Suprapubic skin (tissue), 4 donors: ENCODE measurements at regions not wholly inside any gene's neighbourhood (a gene's known extent, or its start where the extent isn't known, plus 50 kb on each side); places are given as distances from the start of the nearest gene placed in this dataset.

Experiments
- DNase-seq, 2 donors: peaks; one replicate each; pipeline ENCODE4 v3.0.0-alpha.2; 2019; ENCODE audit warnings: low spot score in 2 of 2
- H3K27ac ChIP-seq: fragments of 200-600 bp; sonication (generic); one replicate; pipeline ENCODE4 v1.5.1; 2019
- H3K27me3 ChIP-seq: fragments of 200-600 bp; sonication (generic); one replicate; pipeline ENCODE4 v1.5.1; 2019
- H3K36me3 ChIP-seq: fragments of 200-600 bp; sonication (generic); one replicate; pipeline ENCODE4 v1.5.1; 2019
- H3K4me1 ChIP-seq: fragments of 200-600 bp; sonication (generic); one replicate; pipeline ENCODE4 v1.5.1; 2019
- H3K4me3 ChIP-seq: fragments of 200-600 bp; sonication (generic); one replicate; pipeline ENCODE4 v1.5.1; 2019; ENCODE audit warnings: mild to moderate bottlenecking
- H3K9me3 ChIP-seq: fragments of 200-600 bp; sonication (generic); one replicate; pipeline ENCODE4 v1.5.1; 2019
- CTCF ChIP-seq, 2 donors: fragments of 200-600 bp in 1 of 2; fragments of 450-650 bp in 1 of 2; sonication (generic) in 1 of 2; IDR thresholded peaks; one replicate each; pipeline ENCODE4 v1.5.1; 2016 to 2019; ENCODE audit warnings: antibody characterized with exemption in 2 of 2, mild to moderate bottlenecking in 1 of 2, moderate library complexity in 1 of 2
- EP300 ChIP-seq: sonication (generic); formaldehyde crosslinking; IDR thresholded peaks from one replicate; pipeline ENCODE4 v1.6.1; 2017; ENCODE audit warnings: antibody characterized with exemption
- POLR2A ChIP-seq, 2 donors: fragments of 450-650 bp; IDR thresholded peaks; one replicate each; pipeline ENCODE4 v1.6.1; 2017; ENCODE audit warnings: antibody characterized with exemption in 2 of 2, mild to moderate bottlenecking in 2 of 2, moderate library complexity in 2 of 2
- POLR2AphosphoS5 ChIP-seq, 3 donors: sonication (generic); formaldehyde crosslinking; IDR thresholded peaks; one replicate each; pipeline ENCODE4 v1.6.1; 2017; ENCODE audit warnings: antibody characterized with exemption in 3 of 3
- WGBS: methylation state at CpG from one replicate; pipeline ENCODE4 v1.1.5; 2018; 5-methylcytosine and 5-hydroxymethylcytosine counted together

GRCh38 chr1:95752515-95753381 lies 518.7 kb downstream of the RWDD3 start:
- WGBS, result 92% methylated on average over 13 of the region's 26 CpGs
- no peak overlapping the region for H3K27ac ChIP-seq
- H3K27me3 ChIP-seq, result no peaks in the 10 kb centered on the region
- no peaks in the 10 kb centered on the region for H3K36me3 ChIP-seq
- no peak for DNase-seq
- no peaks in the 10 kb centered on the region for H3K4me1 ChIP-seq
- TF ChIP-seq EP300, result no peak
- no peak for TF ChIP-seq POLR2A (IDR thresholded peaks at IDR 0.05)
- no peak for TF ChIP-seq POLR2AphosphoS5 (IDR thresholded peaks at IDR 0.05)
- TF ChIP-seq CTCF (IDR thresholded peaks at IDR 0.05), result no peak
- no peak overlapping the region for H3K4me3 ChIP-seq
- peaks cover 12% of the 10 kb centered on the region for H3K9me3 ChIP-seq

- no peak for DNase-seq
- no peaks in the 10 kb centered on the region for H3K27me3 ChIP-seq
- WGBS, result 83% methylated on average over 7 of the region's 12 CpGs
- H3K36me3 ChIP-seq, result no peaks in the 10 kb centered on the region
- TF ChIP-seq POLR2AphosphoS5 (IDR thresholded peaks at IDR 0.05), result no peak
- TF ChIP-seq POLR2A (IDR thresholded peaks at IDR 0.05), result no peak
- TF ChIP-seq CTCF (IDR thresholded peaks at IDR 0.05), result no peak
- no peak for TF ChIP-seq EP300
- no peak overlapping the region for H3K4me3 ChIP-seq
- no peaks in the 10 kb centered on the region for H3K4me1 ChIP-seq
- no peak overlapping the region for H3K27ac ChIP-seq
- peaks cover 12% of the 10 kb centered on the region for H3K9me3 ChIP-seq
Observed at GRCh38 chr1:95753382-95754016, 519.5 kb downstream of the RWDD3 start.

GRCh38 chr1:95754412-95754811 lies 520.4 kb downstream of the RWDD3 start:
- H3K4me3 ChIP-seq, result no peak overlapping the region
- TF ChIP-seq POLR2AphosphoS5 (IDR thresholded peaks at IDR 0.05), result no peak
- no peak for TF ChIP-seq CTCF (IDR thresholded peaks at IDR 0.05)
- TF ChIP-seq POLR2A (IDR thresholded peaks at IDR 0.05), result no peak
- no peak for TF ChIP-seq EP300
- WGBS, result 91% methylated on average over 6 of the region's 6 CpGs
- no peaks in the 10 kb centered on the region for H3K36me3 ChIP-seq
- no peaks in the 10 kb centered on the region for H3K27me3 ChIP-seq
- DNase-seq, result no peak
- no peaks in the 10 kb centered on the region for H3K4me1 ChIP-seq
- H3K9me3 ChIP-seq, result peaks cover 12% of the 10 kb centered on the region
- H3K27ac ChIP-seq, result no peak overlapping the region

GRCh38 chr1:95766036-95766435 lies 532.0 kb downstream of the RWDD3 start:
- H3K27ac ChIP-seq, result no peak overlapping the region
- no peak overlapping the region for H3K4me3 ChIP-seq
- no peak for DNase-seq
- no peaks in the 10 kb centered on the region for H3K9me3 ChIP-seq
- no peak for TF ChIP-seq EP300
- no peak for TF ChIP-seq POLR2AphosphoS5 (IDR thresholded peaks at IDR 0.05)
- no peak for TF ChIP-seq POLR2A (IDR thresholded peaks at IDR 0.05)
- no peak for TF ChIP-seq CTCF (IDR thresholded peaks at IDR 0.05)
- WGBS, result 25% methylated on average over 1 of the region's 1 CpG
- no peaks in the 10 kb centered on the region for H3K36me3 ChIP-seq
- no peaks in the 10 kb centered on the region for H3K27me3 ChIP-seq
- no peaks in the 10 kb centered on the region for H3K4me1 ChIP-seq

- Histone ChIP-seq H3K4me3 (no peak overlapping the region), H3K27ac (no peak overlapping the region), H3K4me1 (no peaks in the 10 kb centered on the region), H3K36me3 (no peaks in the 10 kb centered on the region), H3K9me3 (no peaks in the 10 kb centered on the region), H3K27me3 (no peaks in the 10 kb centered on the region)
- 63% methylated on average over 2 of the region's 2 CpGs for WGBS
- no peak for DNase-seq
- no peak for TF ChIP-seq EP300
- no peak for TF ChIP-seq POLR2AphosphoS5 (IDR thresholded peaks at IDR 0.05)
- no peak for TF ChIP-seq CTCF (IDR thresholded peaks at IDR 0.05)
- no peak for TF ChIP-seq POLR2A (IDR thresholded peaks at IDR 0.05)
Observed at GRCh38 chr1:95770581-95770980, 536.6 kb downstream of the RWDD3 start.
